Activated naive CD4-positive, alpha-beta T cell treated with anti-CD3 and anti-CD28 coated beads, Interleukin-2, amount 10 ng/mL, durations not matched to agents 7 days and 5 days (primary cell): ENCODE measurements at regions not wholly inside any gene's neighbourhood (a gene's known extent, or its start where the extent isn't known, plus 50 kb on each side); places are given as distances from the start of the nearest gene placed in this dataset.
"Not testable (repeated sequence)": the region's sequence is repeated elsewhere in the genome, so short reads cannot be mapped to it uniquely, and the experiment has no call there.

Experiments
- CTCF ChIA-PET: fragments of 350-600 bp; sonication (Branson Sonifier 250); formaldehyde crosslinking; loops from one replicate; lab custom pipeline; 2021; ENCODE audit warnings: antibody characterized with exemption; lab: Charles Lee
- DNase-seq: peaks from one replicate; pipeline ENCODE4 v3.0.0-alpha.2; 2020
- H3K27ac Mint-ChIP-seq: one replicate; pipeline ENCODE4 v1.8.0; 2021; ENCODE audit warnings: mild to moderate bottlenecking, moderate library complexity, mixed read lengths
- H3K27me3 Mint-ChIP-seq: one replicate; pipeline ENCODE4 v1.8.0; 2021; ENCODE audit warnings: mild to moderate bottlenecking, mixed read lengths
- H3K36me3 Mint-ChIP-seq: one replicate; pipeline ENCODE4 v1.8.0; 2021; ENCODE audit warnings: mixed read lengths
- H3K4me1 Mint-ChIP-seq: one replicate; pipeline ENCODE4 v1.8.0; 2021; ENCODE audit warnings: mixed read lengths
- H3K4me3 Mint-ChIP-seq: one replicate; pipeline ENCODE4 v1.8.0; 2021; ENCODE audit warnings: mild to moderate bottlenecking, moderate library complexity, mixed read lengths
- H3K9me3 Mint-ChIP-seq: one replicate; pipeline ENCODE4 v1.8.0; 2021; ENCODE audit warnings: mixed read lengths

GRCh38 chr20:50436052-50436656, 74.0 kb upstream of the PTPN1 start:
- H3K27me3 Mint-ChIP-seq: peaks cover 29% of the 10 kb centered on the region
- no peak for DNase-seq
- no peaks in the 10 kb centered on the region for H3K36me3 Mint-ChIP-seq
- H3K4me1 Mint-ChIP-seq: peaks cover 7% of the 10 kb centered on the region
- H3K4me3 Mint-ChIP-seq: no peak overlapping the region
- CTCF ChIA-PET: no interaction called here
- H3K27ac Mint-ChIP-seq: no peak overlapping the region
- H3K9me3 Mint-ChIP-seq: no peaks in the 10 kb centered on the region

GRCh38 chr20:50436696-50437095, 73.5 kb upstream of the PTPN1 start:
- Mint-ChIP-seq H3K9me3 (no peaks in the 10 kb centered on the region), H3K27ac (no peak overlapping the region), H3K4me3 (no peak overlapping the region), H3K36me3 (no peaks in the 10 kb centered on the region), H3K27me3 (peaks cover 27% of the 10 kb centered on the region), H3K4me1 (peaks cover 8% of the 10 kb centered on the region)
- CTCF ChIA-PET: no interaction called here
- DNase-seq: no peak

GRCh38 chr20:50438986-50439407, 71.2 kb upstream of the PTPN1 start:
- Mint-ChIP-seq H3K4me1 (peaks cover 8% of the 10 kb centered on the region), H3K27me3 (peaks cover 18% of the 10 kb centered on the region), H3K4me3 (no peak overlapping the region), H3K9me3 (no peaks in the 10 kb centered on the region), H3K27ac (no peak overlapping the region), H3K36me3 (no peaks in the 10 kb centered on the region)
- CTCF ChIA-PET: no interaction called here
- no peak for DNase-seq

- Mint-ChIP-seq H3K27me3 (peaks cover 18% of the 10 kb centered on the region), H3K4me3 (no peak overlapping the region), H3K27ac (no peak overlapping the region), H3K36me3 (no peaks in the 10 kb centered on the region), H3K9me3 (no peaks in the 10 kb centered on the region), H3K4me1 (peaks cover 8% of the 10 kb centered on the region)
- CTCF ChIA-PET: no interaction called here
- DNase-seq: no peak
These were observed 70.4 kb upstream of the PTPN1 start for GRCh38 chr20:50439539-50440453.

- H3K4me3 Mint-ChIP-seq: no peak overlapping the region
- CTCF ChIA-PET: no interaction called here
- H3K27me3 Mint-ChIP-seq: peaks cover 32% of the 10 kb centered on the region
- no peak for DNase-seq
- peaks cover 8% of the 10 kb centered on the region for H3K4me1 Mint-ChIP-seq
- H3K9me3 Mint-ChIP-seq: no peaks in the 10 kb centered on the region
- H3K27ac Mint-ChIP-seq: no peak overlapping the region
- H3K36me3 Mint-ChIP-seq: no peaks in the 10 kb centered on the region
These were observed 67.7 kb upstream of the PTPN1 start for GRCh38 chr20:50442512-50442911.

- peaks cover 47% of the 10 kb centered on the region for H3K27me3 Mint-ChIP-seq
- no peaks in the 10 kb centered on the region for H3K9me3 Mint-ChIP-seq
- H3K4me1 Mint-ChIP-seq: peaks cover 10% of the 10 kb centered on the region
- CTCF ChIA-PET: no interaction called here
- no peak overlapping the region for H3K4me3 Mint-ChIP-seq
- H3K36me3 Mint-ChIP-seq: no peaks in the 10 kb centered on the region
- DNase-seq: no peak
- no peak overlapping the region for H3K27ac Mint-ChIP-seq
These were observed 64.6 kb upstream of the PTPN1 start for GRCh38 chr20:50445354-50446151.

- Mint-ChIP-seq H3K36me3 (no peaks in the 10 kb centered on the region), H3K9me3 (no peaks in the 10 kb centered on the region), H3K4me3 (no peak overlapping the region), H3K4me1 (peaks cover 13% of the 10 kb centered on the region), H3K27me3 (peaks cover 53% of the 10 kb centered on the region), H3K27ac (no peak overlapping the region)
- no peak for DNase-seq
- CTCF ChIA-PET: no interaction called here
These were observed 63.7 kb upstream of the PTPN1 start for GRCh38 chr20:50446351-50447101.

GRCh38 chr20:50447102-50447804, 62.9 kb upstream of the PTPN1 start:
- Mint-ChIP-seq H3K4me3 (no peak overlapping the region), H3K9me3 (no peaks in the 10 kb centered on the region), H3K27me3 (peaks cover 58% of the 10 kb centered on the region), H3K4me1 (peaks cover 16% of the 10 kb centered on the region), H3K36me3 (no peaks in the 10 kb centered on the region), H3K27ac (peak overlapping the region; percentile 26)
- CTCF ChIA-PET: no interaction called here
- no peak for DNase-seq

- no peak overlapping the region for H3K4me3 Mint-ChIP-seq
- CTCF ChIA-PET: no interaction called here
- H3K27me3 Mint-ChIP-seq: peaks cover 62% of the 10 kb centered on the region
- peaks cover 16% of the 10 kb centered on the region for H3K4me1 Mint-ChIP-seq
- no peaks in the 10 kb centered on the region for H3K36me3 Mint-ChIP-seq
- no peak for DNase-seq
- H3K9me3 Mint-ChIP-seq: no peaks in the 10 kb centered on the region
- H3K27ac Mint-ChIP-seq: no peak overlapping the region
These were observed 62.4 kb upstream of the PTPN1 start for GRCh38 chr20:50447817-50448216.

- Mint-ChIP-seq H3K27me3 (peaks cover 72% of the 10 kb centered on the region), H3K4me1 (peaks cover 16% of the 10 kb centered on the region)
- CTCF ChIA-PET, H3K4me3 Mint-ChIP-seq, H3K36me3 Mint-ChIP-seq, DNase-seq, H3K27ac Mint-ChIP-seq, H3K9me3 Mint-ChIP-seq: not testable (repeated sequence)
These were observed 61.4 kb upstream of the PTPN1 start for GRCh38 chr20:50448625-50449403.

- peaks cover 73% of the 10 kb centered on the region for H3K27me3 Mint-ChIP-seq
- no peaks in the 10 kb centered on the region for H3K9me3 Mint-ChIP-seq
- peaks cover 16% of the 10 kb centered on the region for H3K4me1 Mint-ChIP-seq
- no peak overlapping the region for H3K27ac Mint-ChIP-seq
- CTCF ChIA-PET: interaction anchor here (0.8 to 1.4 kb wide), 3 partner anchors 14 to 262 kb away, joined by 3 to 5 read pairs (median 4); no protein-coding TSS in a partner anchor
- no peak overlapping the region for H3K4me3 Mint-ChIP-seq
- H3K36me3 Mint-ChIP-seq: no peaks in the 10 kb centered on the region
- no peak for DNase-seq
These were observed 60.3 kb upstream of the PTPN1 start for GRCh38 chr20:50449738-50450492.

GRCh38 chr20:50450493-50450826, 59.7 kb upstream of the PTPN1 start:
- Mint-ChIP-seq H3K27ac (no peak overlapping the region), H3K4me1 (peaks cover 16% of the 10 kb centered on the region), H3K9me3 (no peaks in the 10 kb centered on the region), H3K4me3 (no peak overlapping the region), H3K27me3 (peaks cover 79% of the 10 kb centered on the region), H3K36me3 (no peaks in the 10 kb centered on the region)
- CTCF ChIA-PET: interaction anchor here (0.8 to 1.4 kb wide), 4 partner anchors 14 to 265 kb away, joined by 3 to 5 read pairs (median 4); no protein-coding TSS in a partner anchor
- DNase-seq: no peak
